ENCODE measurements at regions not wholly inside any gene's neighbourhood (a gene's known extent, or its start where the extent isn't known, plus 50 kb on each side); places are given as distances from the start of the nearest gene placed in this dataset.

DNA sequence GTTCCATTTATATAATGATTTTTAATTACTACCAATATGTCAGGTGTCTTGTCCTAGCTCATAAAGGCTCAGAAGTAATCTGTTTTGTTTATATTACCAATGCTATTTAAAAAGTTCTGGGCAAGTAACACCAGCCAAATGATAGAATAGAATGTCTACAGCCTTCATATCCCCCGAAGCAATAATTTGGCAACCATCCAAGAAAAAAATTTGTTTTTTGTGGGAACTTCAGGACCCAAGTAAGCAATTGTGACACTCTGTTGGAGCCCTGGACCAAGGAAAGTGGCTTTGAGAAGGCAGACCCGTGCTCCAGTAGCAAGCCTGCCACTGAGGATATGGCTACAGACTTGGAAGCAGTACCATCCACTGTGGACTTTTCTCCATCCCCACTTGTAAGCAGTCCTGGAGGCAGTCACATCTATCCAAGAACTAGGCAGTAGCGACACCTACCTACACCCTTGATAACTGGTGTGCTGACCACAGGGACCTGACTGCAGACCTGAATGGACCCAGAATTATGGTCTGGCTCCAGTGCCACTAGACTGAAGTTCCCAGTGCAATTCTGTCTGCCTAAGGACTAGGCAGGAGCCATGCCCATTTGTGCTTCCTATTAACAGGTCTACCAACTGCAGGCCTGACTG, 870.7 kb upstream of the ADGRL2 start:
- DNase-seq, result no peak
- Mint-ChIP-seq H3K4me1 (no peaks in the 10 kb centered on the region), H3K27me3 (ENCODE audit: low read depth in 3 of 3) (peaks cover 0 to 4% (median 0%) of the 10 kb centered on the region in 3 donors), H3K27ac (no peak overlapping the region), H3K36me3 (no peaks in the 10 kb centered on the region), H3K9me3 (peaks cover 6 to 48% (median 35%) of the 10 kb centered on the region in 6 donors), H3K4me3 (no peak overlapping the region)

DNA sequence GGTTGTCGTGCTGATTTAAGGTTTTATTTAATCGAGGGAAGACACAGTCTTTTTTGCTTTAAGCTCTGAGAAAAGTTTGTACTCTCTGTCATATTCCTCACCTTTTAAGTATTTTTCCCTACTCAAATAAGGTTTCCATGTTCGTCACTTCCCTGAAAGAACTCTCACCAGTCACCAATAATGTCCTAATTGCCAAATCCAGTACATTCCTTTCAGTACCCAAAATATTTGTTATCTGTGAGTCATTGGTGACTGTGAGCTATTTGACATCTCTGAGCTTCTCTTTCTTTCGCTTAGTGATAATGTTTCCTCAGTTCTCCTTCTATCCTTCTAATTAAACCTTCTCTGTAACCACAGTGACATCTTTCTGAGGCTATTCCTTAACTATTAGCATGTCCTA, 874.2 kb upstream of the ADGRL2 start:
- peaks cover 0 to 4% (median 0%) of the 10 kb centered on the region in 3 donors for H3K27me3 Mint-ChIP-seq (ENCODE audit: low read depth in 3 of 3)
- no peak overlapping the region for H3K4me3 Mint-ChIP-seq
- no peaks in the 10 kb centered on the region for H3K4me1 Mint-ChIP-seq
- H3K9me3 Mint-ChIP-seq, result peaks cover 4 to 54% (median 35%) of the 10 kb centered on the region in 6 donors
- no peak overlapping the region for H3K27ac Mint-ChIP-seq
- DNase-seq, result no peak
- H3K36me3 Mint-ChIP-seq, result no peaks in the 10 kb centered on the region

DNA sequence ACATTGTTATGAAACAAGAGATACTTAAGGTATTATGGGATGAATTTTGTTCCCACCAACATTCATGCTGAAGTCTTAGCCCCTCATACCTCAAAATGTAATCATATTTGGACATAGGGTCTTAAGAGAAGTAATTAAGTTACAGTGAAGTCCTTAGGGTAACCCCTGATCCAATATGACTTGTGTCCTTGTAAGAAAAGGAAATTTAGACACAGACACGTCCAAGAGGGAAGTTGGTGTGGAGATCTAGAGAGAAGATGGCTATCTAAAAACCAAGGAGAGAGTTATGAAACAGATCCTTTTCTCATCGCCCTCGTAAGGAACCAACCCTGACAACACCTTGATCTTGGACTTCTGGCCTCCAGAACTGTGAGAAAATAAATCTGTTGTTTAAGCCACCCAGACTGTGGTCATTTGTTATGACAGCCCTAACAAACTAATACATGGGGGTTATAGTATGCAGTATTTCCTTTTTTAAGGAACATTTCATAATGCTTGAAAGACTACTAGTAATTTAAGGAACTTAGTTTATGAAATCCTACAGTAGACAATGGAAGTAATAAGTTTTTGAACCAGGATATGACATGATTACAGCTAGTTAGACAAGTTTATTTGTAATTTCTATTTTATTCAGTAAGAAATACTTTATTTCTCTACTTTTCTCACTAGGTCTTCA, 875.5 kb upstream of the ADGRL2 start:
- H3K9me3 Mint-ChIP-seq, result peaks cover 2 to 48% (median 23%) of the 10 kb centered on the region in 6 donors
- H3K4me1 Mint-ChIP-seq, result no peaks in the 10 kb centered on the region
- DNase-seq, result no peak
- H3K27me3 Mint-ChIP-seq (ENCODE audit: low read depth in 3 of 3), result no peaks in the 10 kb centered on the region
- H3K4me3 Mint-ChIP-seq, result no peak overlapping the region
- H3K27ac Mint-ChIP-seq, result no peak overlapping the region
- no peaks in the 10 kb centered on the region for H3K36me3 Mint-ChIP-seq

DNA sequence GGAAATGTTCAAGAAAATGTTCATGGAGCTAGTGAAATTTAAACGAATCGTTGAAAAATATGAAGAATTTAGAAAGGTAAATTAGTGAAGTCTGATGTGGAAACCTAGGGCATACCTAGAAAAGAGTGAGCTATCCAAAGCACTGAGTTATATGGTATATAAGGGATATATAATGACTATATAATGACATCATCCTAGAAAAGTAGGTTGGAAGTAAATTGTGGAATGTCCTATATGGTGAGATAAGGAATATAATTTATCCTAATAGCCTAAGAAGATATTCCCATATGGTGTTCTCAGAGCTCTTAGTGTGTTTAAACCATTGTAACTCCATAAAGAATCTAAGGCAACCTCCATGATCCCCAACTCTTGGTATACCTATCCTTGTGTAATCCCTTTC, 876.4 kb upstream of the ADGRL2 start:
- H3K4me1 Mint-ChIP-seq, result no peaks in the 10 kb centered on the region

DNA sequence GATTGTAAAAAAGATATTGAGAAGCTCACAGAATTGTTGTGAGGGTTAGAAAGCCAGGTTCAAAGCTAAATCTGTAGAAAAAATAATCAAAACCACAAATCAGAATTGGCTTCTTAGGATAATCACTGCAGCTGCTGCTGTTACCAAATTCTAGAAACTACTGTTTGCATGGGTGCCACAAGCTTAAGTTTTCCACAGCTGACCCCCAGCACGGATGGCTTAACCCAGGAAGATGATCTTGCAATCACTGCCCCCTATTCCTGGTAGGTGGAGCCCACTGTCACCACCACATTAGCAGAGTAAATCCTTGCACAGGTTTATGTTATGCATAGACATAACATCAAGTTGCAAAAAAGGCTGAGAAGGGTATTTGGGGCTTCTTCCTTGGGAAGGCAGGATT, 877.8 kb upstream of the ADGRL2 start:
- no peak overlapping the region for H3K4me3 Mint-ChIP-seq
- H3K36me3 Mint-ChIP-seq, result no peaks in the 10 kb centered on the region

More for the DNA sequence above, 876.4 kb upstream of the ADGRL2 start:
- Mint-ChIP-seq H3K36me3 (no peaks in the 10 kb centered on the region), H3K9me3 (peaks cover 2 to 58% (median 24%) of the 10 kb centered on the region in 6 donors), H3K27me3 (ENCODE audit: low read depth in 3 of 3) (no peaks in the 10 kb centered on the region), H3K4me3 (no peak overlapping the region), H3K27ac (no peak overlapping the region)
- no peak for DNase-seq

DNA sequence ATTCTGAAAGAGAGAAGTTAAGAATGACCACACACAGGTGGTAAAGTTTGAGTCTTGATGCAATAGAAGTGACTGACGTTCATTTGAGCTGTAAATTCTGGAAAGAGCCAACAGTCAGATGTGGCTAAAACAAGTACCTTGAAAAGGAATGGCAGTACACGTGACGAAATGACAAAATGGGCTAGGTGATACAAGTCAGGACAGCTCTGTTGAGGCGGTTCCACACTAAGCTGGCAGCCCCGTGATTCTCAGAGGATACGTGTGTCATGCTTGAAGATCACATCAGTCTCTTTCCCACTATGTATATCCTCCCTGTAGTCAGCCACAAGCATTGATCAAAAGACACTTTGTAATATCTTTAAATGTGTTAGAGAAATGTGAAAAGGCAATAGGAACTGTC, 881.3 kb upstream of the ADGRL2 start:
- Mint-ChIP-seq H3K36me3 (no peaks in the 10 kb centered on the region), H3K9me3 (peaks cover 3 to 54% (median 15%) of the 10 kb centered on the region in 6 donors), H3K4me3 (no peak overlapping the region)

More for the DNA sequence above, 877.8 kb upstream of the ADGRL2 start:
- DNase-seq, result no peak
- H3K4me1 Mint-ChIP-seq, result no peaks in the 10 kb centered on the region
- H3K9me3 Mint-ChIP-seq, result peaks cover 2 to 57% (median 23%) of the 10 kb centered on the region in 6 donors
- no peak overlapping the region for H3K27ac Mint-ChIP-seq
- H3K27me3 Mint-ChIP-seq (ENCODE audit: low read depth in 3 of 3), result no peaks in the 10 kb centered on the region

DNA sequence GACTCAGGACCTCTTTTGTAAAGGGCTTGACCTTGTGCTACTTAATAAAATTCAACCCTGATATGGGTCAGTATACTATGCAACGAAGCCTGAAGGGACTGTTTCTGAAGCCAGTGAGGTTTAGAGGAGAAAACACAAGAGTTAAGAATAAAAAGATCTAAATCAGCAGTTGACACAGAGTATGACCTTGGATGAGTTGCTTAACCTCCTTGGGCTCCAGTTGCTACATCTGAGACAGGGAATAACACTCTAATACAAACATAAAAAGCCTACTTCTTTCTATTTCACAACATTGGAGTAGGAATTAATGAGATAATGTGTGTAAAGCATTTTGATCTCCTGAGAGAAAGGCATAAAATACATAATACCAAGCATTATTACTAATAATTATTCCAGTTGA, 882.4 kb upstream of the ADGRL2 start:
- DNase-seq, result no peak
- Mint-ChIP-seq H3K27ac (no peak overlapping the region), H3K4me1 (no peaks in the 10 kb centered on the region), H3K4me3 (no peak overlapping the region), H3K9me3 (peaks cover 3 to 54% (median 18%) of the 10 kb centered on the region in 6 donors), H3K27me3 (ENCODE audit: low read depth in 3 of 3) (peaks cover 0 to 2% (median 0%) of the 10 kb centered on the region in 3 donors), H3K36me3 (no peaks in the 10 kb centered on the region)

More for the DNA sequence above, 881.3 kb upstream of the ADGRL2 start:
- DNase-seq, result no peak
- no peak overlapping the region for H3K27ac Mint-ChIP-seq
- no peaks in the 10 kb centered on the region for H3K4me1 Mint-ChIP-seq
- H3K27me3 Mint-ChIP-seq (ENCODE audit: low read depth in 3 of 3), result no peaks in the 10 kb centered on the region

DNA sequence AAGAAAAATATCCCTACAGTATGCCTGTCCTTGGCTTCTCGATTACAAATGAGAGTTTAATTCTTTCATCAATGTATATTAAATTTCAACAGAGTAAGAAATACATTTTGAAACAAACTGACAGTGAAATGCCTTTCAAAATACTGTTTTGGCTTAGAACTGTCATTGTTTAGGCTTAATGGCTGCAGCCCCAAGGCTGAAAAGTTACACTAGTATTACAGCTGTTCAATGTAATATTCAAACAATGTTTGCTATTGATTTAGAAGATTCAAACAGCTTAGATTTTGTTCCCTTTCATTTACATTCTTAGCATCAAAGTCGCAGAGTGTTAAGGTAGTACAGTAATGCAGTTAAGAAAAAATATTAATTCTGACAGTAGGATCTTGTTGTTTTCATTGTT, 882.9 kb upstream of the ADGRL2 start:
- no peaks in the 10 kb centered on the region for H3K4me1 Mint-ChIP-seq
- H3K27me3 Mint-ChIP-seq (ENCODE audit: low read depth in 3 of 3), result peaks cover 0 to 2% (median 0%) of the 10 kb centered on the region in 3 donors
- no peak for DNase-seq
- H3K36me3 Mint-ChIP-seq, result no peaks in the 10 kb centered on the region
- H3K9me3 Mint-ChIP-seq, result peaks cover 3 to 55% (median 16%) of the 10 kb centered on the region in 6 donors
- H3K4me3 Mint-ChIP-seq, result no peak overlapping the region
- H3K27ac Mint-ChIP-seq, result no peak overlapping the region

DNA sequence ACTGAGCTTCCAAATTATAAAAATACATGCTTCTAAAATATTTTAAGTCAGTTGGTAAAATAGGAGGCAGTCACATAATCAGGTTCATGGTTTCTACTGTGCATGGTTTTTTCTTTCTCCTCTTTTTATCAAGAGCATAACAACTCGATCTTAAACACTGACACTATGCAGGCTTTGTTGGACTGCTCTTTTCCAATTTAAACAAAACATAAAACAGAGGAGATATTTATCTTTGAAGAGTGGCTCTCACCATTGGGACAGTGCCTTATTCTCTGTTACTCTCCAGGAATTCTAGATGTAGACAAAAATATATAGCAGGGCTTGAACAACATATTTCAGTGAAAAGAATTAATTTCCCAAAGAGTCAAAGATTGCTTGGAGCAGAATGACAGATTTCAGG, 883.5 kb upstream of the ADGRL2 start:
- Mint-ChIP-seq H3K9me3 (peaks cover 1 to 57% (median 15%) of the 10 kb centered on the region in 6 donors), H3K4me3 (no peak overlapping the region), H3K27ac (no peak overlapping the region), H3K4me1 (no peaks in the 10 kb centered on the region), H3K36me3 (no peaks in the 10 kb centered on the region), H3K27me3 (ENCODE audit: low read depth in 3 of 3) (peaks cover 0 to 2% (median 0%) of the 10 kb centered on the region in 3 donors)
- no peak for DNase-seq

DNA sequence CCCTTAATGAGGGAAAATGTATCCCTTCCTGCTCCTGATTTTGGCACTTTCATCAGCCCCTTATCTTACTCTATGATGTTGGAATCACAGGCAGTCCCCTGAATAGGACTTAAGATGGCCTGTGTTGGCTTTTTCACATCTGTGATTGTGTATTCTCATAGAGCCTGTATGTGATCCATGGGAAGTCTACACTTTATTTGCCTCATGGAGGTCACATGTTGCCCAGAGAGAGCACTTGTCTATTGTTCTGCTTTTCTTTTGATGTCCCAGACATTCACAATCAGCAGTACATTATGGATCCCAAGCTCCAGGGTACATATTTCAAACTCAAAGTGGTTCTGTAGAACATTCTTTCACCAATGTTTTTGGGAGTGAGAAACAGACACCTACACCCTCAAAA, 885.2 kb upstream of the ADGRL2 start:
- Mint-ChIP-seq H3K4me3 (no peak overlapping the region), H3K9me3 (peaks cover 3 to 64% (median 21%) of the 10 kb centered on the region in 6 donors), H3K27me3 (ENCODE audit: low read depth in 3 of 3) (peaks cover 0 to 2% (median 0%) of the 10 kb centered on the region in 3 donors), H3K4me1 (no peaks in the 10 kb centered on the region), H3K27ac (no peak overlapping the region), H3K36me3 (peaks cover 0 to 3% (median 0%) of the 10 kb centered on the region in 3 donors)
- no peak for DNase-seq

DNA sequence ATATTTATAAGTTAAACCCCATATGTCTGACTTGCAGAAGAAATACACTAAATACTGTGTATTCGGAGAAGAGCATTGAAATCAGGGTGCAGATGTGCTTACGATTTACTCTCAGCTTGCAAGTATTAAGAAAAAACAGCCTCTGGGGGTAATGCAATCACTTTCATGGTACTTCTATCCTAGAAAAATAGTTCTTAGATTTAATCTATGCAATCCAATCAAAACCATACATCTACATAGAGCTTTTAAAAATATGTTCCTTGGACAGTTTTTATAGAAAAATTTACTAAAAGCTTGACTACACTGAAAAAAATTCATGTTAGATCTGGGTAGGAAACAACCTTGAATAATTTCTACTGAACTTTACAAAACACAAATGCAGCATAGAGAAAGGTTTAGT, 890.3 kb upstream of the ADGRL2 start:
- Mint-ChIP-seq H3K4me3 (no peak overlapping the region), H3K4me1 (no peaks in the 10 kb centered on the region), H3K27me3 (ENCODE audit: low read depth in 3 of 3) (peaks cover 1 to 2% (median 2%) of the 10 kb centered on the region in 3 donors), H3K36me3 (peaks cover 0 to 3% (median 0%) of the 10 kb centered on the region in 3 donors), H3K9me3 (peaks cover 6 to 54% (median 21%) of the 10 kb centered on the region in 6 donors), H3K27ac (no peak overlapping the region)
- DNase-seq, result no peak

DNA sequence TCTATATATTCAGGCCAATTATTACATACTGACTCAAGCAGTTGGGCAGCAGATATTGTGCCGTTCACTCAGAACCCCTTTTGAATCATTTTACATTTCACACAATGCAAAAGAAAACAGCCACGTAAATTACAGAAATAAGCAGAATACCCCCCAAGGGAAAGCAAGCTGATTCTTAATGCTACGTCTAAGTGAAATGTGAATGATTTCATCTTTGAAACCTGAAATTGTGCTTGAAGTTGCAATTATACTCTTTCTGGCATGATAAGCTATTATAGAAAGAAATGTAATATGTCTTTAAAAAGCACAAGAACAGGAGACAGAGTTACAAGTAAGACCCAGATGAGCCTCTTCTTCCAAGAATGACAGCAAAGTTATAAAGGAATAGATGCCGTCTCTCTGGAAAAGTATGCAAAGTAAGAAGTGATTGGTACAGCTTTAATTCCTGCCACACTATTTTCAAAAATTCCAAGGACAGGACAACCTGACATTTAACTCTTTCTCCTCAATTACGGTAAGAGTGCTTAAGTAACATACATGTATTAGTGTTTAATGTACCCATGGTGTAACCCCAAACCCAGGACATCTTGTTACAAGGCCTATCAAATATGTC, 891.5 kb upstream of the ADGRL2 start:
- H3K27me3 Mint-ChIP-seq (ENCODE audit: low read depth in 3 of 3), result peaks cover 1 to 2% (median 2%) of the 10 kb centered on the region in 3 donors
- H3K9me3 Mint-ChIP-seq, result peaks cover 6 to 48% (median 18%) of the 10 kb centered on the region in 6 donors
- H3K36me3 Mint-ChIP-seq, result peaks cover 0 to 3% (median 0%) of the 10 kb centered on the region in 3 donors
- no peak overlapping the region for H3K4me3 Mint-ChIP-seq
- no peak for DNase-seq
- no peak overlapping the region for H3K27ac Mint-ChIP-seq
- no peaks in the 10 kb centered on the region for H3K4me1 Mint-ChIP-seq

DNA sequence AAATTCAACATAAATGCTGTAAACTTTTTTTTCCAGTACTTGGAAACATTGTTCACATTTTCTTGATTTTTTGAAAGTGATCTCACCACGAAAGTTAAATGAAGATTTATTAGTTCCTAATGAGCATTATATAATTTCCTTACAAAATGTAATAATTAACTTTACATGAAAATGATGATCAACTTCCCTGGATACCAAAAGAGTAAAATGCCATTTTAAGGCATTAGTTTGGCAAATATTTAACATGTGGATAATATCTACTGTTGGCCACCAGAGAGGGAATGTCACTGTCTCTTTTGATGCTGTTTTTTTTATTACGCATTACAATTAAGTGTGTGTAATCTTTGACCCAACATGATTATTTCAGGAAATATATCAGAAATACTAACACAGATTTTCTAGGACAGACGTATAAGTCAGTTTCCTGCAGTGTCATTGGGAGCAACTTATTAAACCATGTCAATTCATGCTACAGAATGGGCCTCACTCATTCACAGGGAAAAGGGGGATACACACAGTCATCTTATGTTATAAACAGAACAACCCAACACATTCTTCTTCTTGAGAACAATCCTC, 903.9 kb upstream of the ADGRL2 start:
- H3K9me3 Mint-ChIP-seq, result peaks cover 6 to 60% (median 31%) of the 10 kb centered on the region in 6 donors
- peaks cover 0 to 3% (median 3%) of the 10 kb centered on the region in 3 donors for H3K27me3 Mint-ChIP-seq (ENCODE audit: low read depth in 3 of 3)
- H3K27ac Mint-ChIP-seq, result no peak overlapping the region
- H3K4me1 Mint-ChIP-seq, result peaks cover 2 to 29% of the 10 kb centered on the region in 2 donors
- H3K36me3 Mint-ChIP-seq, result peaks cover 0 to 8% (median 0%) of the 10 kb centered on the region in 3 donors
- no peak for DNase-seq
- no peak overlapping the region for H3K4me3 Mint-ChIP-seq

DNA sequence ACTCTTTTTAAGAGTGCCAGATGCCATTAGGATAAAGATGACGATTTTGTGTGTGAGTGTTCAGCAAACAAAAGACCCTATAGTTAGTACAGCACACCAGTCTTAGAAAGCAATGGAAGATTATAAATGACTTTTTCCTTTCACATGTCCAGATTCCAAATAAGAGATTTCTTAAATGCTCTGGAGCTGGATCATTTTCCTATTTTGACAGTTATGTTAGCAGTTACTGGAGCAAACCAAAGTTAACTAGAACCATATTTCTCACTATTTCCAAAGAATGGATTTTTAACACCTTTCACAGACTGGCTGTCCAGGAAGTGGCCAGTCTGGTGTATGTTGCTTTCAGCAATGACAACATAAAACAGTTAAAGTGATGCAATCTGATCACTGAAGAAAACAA, 905.8 kb upstream of the ADGRL2 start:
- H3K36me3 Mint-ChIP-seq, result peaks cover 0 to 8% (median 0%) of the 10 kb centered on the region in 3 donors
- H3K4me3 Mint-ChIP-seq, result no peak overlapping the region
- H3K9me3 Mint-ChIP-seq, result peaks cover 6 to 67% (median 29%) of the 10 kb centered on the region in 6 donors
- peaks cover 2 to 32% of the 10 kb centered on the region in 2 donors for H3K4me1 Mint-ChIP-seq
- peaks cover 0 to 3% (median 3%) of the 10 kb centered on the region in 3 donors for H3K27me3 Mint-ChIP-seq (ENCODE audit: low read depth in 3 of 3)
- no peak for DNase-seq
- no peak overlapping the region for H3K27ac Mint-ChIP-seq
